Glomerular visceral epithelial cell (primary cell): ENCODE measurements at regions not wholly inside any gene's neighbourhood (a gene's known extent, or its start where the extent isn't known, plus 50 kb on each side); places are given as distances from the start of the nearest gene placed in this dataset.
"Not testable (repeated sequence)": the region's sequence is repeated elsewhere in the genome, so short reads cannot be mapped to it uniquely, and the experiment has no call there.

Source experiments
- DNase-seq: peaks from one replicate; pipeline ENCODE4 v3.0.0-alpha.2; 2016; ENCODE audit errors: extremely low spot score

DNA sequence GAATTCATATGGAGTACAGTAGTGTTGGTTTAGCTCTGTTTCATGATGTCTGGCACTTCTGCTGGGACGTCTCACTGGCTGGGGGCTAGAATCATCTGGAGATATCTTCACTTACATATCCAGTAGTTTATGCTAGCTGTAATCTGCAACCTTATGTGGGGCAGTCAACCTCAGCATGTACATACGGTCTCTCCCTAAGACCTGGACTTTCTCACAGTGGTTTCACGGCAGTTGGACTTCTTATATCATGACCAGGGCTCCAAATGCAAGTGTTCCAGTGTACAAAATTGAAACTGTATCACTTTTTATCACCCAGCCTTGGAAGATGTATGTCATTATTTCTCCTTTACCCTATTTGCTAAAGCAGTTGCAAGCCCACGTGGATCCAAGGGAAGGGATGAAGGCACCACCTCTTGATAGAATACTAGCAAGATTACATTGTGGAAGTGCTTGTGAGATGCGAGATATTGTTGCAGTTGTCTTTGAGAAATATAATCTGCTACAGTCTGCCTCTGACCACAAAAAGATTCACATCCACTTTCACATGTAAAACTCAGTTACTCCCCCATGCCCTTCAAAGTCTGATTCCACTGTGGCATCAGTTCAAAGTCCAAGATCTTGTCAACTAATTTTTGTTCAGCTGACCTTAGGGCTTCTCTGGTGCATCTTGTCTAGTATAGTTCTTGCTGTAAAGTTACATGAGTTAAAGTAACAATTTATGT is 316.6 kb upstream of the NCAM1 start:
- DNase-seq: no peak

DNA sequence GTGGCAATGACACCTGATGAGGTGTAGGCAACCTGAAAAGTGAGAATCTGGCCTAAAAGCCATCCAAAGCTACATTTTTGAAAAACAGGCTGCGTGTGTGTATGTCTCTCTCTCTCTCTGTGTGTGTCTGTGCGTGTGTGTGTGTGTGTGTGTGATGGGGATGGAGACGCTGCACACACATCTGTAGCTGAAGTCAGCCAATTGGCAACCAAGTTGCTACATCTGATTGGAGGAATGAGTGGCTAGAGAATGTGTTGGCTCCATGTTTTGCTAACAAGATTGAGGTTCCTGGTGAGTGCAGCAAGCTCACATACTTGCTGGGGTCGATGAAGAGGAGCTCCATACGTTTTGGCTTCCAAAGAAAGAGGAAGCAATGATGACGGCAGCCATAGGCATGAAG is 311.4 kb upstream of the NCAM1 start:
- no peak for DNase-seq

DNA sequence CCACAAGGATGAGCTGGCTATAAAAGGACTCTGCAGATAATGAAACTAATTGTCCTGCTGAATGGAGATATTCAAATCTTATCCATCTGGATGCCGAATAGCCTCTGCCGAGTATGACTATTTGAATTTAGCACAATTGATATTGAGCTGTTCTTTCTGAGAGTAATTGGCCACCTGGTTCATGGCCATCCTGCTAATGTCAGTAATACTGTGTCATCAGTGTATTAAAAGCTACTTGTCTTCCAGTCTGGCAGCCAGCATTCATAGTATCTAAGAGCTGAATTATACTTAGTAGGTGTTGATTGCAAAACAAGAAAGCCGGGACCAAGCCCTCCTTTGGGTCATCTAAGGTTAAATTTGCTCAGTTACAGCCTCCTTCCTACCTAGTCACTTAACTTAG is 310.7 kb upstream of the NCAM1 start:
- DNase-seq: no peak

DNA sequence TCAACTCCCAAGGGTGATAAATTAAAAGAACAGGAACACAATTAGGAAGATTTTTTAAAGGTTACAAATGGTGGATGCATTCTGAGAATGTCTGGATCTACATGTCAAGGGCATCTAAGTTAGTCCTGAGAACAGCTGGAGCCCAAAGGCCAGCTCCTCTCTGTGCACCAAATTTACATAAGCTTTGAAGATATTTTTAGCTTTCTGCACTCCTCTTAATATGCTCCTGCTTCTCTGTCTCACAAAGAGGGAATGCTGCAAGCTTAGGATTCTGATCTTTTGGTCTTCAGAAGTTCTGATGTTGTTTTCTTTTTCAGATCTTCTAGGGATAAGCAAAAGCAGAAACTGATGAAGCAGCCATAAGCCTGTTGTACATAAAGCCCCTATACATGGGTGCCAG is 309.8 kb upstream of the NCAM1 start:
- no peak for DNase-seq

DNA sequence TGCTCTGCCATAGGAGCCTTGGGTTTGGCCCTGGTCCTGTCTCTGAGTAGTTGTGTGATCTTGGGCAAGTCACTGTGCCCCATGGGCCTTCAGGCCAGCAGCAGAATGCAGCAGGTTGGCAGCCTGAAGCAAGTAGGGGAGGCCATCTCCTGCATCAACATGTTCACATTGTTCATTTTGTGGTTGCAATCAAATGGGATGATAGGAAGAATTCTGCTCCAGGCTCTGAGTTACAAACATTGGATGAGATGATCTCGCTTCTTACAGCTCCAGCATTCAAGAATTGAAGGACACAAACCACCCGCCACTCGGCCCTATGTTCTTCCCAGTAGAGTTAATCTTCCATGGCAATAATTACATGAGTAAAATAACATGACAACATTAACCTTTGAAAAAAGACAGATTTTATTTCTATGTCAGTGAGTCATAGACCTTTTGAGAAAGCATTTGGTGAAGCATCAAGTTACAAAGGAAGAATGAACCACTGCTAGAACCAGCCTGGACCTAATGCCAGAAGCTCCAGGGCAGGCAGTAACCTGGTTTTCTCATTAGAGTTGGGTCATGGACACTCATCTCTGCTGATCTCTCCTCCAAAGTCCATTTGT is 308.3 kb upstream of the NCAM1 start:
- DNase-seq: no peak

DNA sequence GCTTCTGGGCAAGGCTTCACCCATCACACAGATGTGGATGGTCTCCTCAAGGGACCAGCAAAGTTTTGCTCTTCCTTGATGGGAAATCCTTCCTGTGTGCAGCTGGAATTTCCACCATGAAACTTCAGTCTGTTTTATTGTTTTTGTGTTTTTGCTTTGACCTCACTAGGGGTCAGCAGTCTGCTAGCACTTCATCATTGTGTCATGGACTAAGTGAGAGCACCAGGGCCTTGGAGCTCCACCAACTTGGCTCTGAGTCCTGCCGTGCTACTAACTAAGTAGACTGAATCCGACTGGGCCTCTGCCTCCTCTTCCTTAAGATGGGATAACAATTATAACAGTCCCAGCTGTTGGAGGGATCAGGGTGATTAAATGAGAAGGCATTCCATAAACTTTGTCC is 305.8 kb upstream of the NCAM1 start:
- no peak for DNase-seq

DNA sequence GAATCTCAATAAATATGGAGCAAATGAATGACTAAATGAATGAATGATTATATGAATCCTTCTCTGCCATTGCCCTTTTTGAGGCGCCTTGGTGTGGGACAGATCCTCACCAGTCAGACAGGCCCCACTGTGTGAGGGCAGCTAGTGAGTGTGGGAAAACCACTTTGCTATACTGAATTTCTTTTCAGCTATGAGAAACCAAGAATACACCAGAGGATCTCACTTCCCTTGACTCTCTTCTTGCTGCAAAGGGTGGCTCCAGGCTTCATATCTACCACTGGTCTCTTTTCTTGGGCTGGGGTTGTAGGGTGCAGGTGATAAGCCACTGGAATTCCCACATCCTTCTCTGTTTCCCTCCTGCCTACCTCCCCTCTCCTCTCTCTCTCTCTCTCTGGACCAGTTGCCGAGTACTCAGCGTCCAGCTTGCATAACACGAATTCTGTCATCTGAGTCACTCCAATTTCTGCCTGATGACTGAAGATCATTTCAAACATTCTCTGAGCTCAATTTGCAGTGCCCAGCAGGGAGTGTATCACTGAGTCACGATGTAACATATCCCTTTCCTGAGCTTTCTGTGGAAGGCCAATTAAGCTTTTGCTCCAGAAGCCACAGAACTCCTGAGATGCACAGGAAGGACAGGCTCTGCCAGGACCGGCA is 304.3 kb upstream of the NCAM1 start:
- peak; percentile 9 for DNase-seq

DNA sequence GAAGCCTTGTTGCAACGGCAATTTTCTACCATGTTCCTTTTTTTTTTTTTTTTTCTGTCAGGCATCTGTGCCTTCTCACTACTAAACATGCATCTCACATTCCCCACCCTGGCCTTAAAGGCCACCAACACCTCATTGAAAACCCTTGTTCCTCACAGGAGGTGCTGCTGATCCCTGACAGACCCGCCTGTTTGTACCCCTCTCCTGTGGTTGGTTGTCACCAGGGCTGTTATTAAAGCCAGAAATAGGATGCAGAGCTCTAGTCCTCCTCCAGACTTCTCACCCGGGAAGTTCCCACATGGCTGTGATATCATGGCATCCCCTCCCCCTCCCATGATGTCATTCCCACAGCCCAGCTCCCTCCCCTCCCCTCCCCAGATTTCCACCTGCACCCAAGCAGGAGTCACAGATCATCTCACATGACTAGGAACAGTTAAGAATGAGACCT is 302.8 kb upstream of the NCAM1 start:
- DNase-seq: no peak

DNA sequence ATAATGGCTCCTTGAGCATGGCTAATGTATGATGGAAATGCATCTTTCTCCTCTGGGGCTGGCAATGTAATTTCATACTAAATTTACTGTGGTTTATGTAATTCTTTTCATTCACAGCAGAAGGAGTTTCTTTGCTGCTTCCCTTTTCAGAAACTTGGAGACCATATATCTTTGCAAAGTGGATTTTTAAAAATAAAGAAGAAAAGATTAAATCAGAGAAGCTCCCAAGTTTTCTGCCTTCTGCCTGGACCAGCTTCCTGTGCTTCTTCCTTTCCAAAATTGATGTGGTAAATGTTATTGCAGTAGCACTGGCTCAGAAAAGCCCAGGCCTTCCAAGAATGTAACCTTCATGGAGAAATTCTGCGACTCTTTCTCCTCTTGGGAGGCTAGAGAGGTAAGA is 300.1 kb upstream of the NCAM1 start:
- DNase-seq: no peak

DNA sequence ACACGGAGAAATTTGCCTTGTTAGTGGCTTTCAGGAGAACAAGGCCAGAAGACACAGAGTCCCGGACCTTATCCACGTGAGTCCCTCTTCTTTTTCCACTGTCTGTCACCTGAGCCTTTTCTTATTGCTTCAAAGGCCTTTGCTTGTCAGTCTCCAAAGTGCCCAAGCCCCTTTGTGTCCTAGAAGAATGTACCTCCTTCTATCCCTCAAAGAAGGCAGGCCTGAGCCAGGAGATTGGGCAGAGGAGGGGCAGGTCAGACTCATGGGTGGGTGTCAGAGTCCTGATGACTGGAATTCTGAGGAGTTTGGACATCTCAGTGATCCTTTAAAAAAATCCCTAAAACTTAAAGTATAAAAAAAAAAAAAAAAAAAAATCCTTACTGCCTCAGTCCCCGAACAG is 299.6 kb upstream of the NCAM1 start:
- DNase-seq: no peak

DNA sequence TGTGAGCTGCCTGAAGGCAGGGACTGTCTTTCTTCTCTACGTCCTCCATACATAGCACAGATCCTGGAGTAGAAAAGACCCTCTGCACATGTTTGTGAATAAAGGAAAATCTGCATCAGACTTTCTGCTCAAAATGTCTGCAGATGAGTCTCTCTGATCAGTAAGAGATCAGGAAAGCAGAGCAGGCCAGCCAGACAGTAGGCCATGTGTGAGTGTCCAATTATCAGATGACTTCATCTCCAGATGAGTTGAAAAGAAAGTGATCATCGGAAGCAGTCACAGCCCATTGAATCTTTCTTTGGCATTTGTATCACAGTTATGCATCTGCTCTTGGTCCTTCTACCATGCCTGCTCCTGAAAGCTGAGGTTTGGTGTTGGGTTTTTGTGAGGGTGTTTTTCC is 298.7 kb upstream of the NCAM1 start:
- DNase-seq: no peak

DNA sequence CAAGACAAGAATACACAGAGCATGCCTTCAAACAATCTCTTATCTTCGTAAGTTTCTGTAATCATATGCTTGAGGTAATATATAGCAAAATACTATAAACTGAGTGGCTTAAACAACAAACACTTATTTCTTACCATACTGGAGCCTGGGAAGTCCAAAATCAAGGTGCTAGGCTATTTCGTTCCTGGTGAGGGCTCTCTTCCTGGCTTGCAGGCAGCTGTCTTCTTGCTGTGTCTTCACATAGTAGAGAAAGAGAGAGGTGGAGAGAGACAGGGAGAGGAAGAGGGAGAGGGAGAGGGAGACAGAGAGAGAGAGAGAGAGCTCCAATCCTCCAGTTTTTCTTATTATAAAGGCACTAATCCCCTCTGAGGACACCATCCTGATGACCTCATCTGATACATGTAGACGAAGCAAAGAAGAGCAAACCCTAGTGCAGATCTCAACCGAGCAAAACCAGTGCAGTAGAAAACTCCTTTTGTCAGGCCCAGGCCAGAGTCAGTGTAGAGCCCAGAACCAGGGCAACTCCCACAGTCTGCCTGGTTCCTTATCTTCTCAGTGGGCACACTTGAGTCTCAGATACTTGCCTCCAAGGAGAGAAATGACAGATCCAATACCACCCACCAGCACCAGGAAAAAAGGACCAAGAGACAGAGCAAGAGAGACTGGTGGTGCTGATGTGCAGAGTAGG is 297.1 kb upstream of the NCAM1 start:
- DNase-seq: no peak

DNA sequence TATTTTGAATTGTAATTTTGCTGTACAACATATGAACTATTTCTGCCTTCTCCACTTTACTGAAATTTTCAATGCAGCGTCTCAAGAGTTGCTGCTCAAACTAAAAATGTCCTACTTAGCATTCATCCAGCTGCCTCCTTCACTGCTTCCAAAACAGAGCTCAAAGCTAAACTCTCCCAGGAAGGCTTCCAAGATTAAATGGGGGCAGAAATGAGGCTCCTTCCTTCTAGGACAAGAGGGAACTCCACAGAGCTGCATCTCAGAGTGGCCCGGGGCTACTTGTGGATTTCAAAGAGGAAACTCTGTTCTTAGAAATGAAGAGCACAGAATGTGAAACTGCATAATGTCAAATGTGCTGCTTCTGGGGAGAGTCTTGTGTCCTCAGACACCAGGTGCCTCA is 295.9 kb upstream of the NCAM1 start:
- no peak for DNase-seq

DNA sequence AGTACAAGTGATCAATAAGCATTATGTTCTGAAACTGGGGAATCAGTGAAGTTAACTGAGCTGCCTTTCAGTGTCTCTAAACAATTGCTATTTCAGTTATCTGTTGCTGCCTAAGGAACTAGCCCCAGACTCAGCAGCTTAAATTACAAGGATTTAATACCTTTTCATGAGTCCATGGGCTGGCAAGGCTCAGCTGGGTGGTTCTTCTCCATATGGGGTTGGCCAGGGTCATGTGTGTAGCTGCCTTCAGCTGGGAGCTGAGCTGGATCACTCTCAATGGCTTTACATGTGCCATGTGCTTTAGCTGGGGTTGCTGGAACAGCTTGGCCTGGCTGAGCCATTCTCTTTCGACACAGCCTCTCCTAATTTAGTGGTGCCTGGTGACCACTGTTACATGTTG is 295.0 kb upstream of the NCAM1 start:
- DNase-seq: no peak

DNA sequence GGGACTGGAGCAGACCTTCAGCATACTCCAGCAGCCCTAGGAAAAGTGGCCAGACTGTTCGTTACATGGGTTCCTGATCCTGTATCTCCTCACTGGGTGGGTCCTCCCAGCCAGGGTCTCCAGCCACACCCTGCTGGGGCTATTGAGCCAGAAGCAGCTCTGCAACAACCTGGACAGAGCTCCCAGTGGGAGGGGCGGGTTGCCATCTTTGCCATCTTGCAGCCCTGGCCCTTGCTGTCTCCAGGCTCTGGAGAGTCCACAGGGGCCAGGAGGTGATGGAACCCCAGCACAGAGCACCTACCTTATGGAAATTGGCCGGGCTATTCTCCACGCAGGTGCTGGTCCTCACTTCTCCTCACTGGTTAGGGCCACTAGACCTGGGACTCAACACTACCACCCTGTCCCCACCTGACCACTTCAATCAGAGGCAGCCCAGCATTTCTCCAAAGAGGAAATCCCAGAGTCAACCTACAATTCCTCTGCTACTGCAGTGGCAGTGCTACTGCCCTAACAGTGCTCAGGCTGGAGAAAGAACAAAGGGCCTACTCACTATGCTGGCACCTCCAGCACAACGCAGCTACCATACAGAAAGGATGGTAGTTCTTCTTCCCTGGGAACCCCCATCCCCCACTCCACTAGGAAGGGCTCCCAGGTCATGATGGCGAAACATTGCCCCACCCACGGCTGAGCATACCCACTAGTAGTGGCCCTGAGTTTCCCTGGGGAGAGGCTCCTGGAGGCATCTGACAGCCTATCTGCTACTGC is 290.2 kb upstream of the NCAM1 start:
- no peak for DNase-seq

DNA sequence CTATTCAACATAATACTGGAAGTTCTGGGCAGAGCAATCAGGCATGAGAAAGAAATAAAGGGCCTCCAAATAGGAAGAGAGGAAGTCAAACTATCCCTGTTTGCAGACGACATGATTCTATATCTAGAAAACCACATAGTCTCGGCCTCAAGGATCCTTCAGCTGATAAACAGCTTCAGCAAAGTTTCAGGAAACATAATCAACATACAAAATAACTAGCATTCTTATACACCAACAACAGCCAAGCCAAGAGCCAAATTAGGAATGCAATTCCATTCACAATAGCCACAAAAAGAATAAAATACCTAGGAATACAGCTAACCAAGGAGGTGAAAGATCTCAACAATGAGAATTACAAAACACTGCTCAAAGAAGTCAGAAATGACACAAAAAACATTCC is 287.8 kb upstream of the NCAM1 start:
- DNase-seq: not testable (repeated sequence)

DNA sequence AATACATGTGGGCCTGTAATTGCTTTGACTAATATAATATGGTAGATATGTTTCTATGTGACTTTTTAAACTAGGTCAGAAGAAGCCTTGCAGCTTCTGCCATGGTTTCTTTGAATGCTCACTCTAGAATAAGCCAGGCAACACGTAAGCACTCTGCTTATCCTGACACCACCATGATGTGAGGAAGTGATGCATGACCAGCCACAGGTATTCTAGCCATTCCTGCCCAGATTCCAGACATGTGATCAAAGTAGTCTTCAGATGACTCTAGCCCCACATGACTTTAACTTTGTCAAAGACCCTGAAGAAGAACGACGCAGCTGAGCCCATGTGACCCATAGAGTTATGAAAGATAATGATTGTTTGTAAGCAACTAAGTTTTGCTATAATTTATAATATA is 276.1 kb upstream of the NCAM1 start:
- no peak for DNase-seq

DNA sequence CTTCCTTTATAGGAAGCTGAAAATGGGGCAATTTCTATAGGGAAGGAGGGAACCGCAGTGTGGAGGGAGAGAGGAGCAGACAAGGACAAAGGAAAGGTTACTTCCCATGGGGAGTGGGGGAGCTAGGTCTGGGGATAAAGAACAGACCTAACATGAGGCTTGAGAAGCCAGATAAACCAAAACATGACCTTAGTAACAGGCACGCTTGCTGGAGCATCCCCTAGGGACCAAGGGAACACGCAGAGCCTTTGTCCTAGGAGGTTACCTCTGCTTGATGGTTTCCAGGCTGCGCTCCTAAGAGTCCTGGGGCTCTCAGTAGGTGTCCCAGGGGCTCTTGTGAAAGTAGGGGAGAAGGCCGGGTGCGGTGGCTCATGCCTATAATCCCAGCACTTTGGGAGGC is 271.4 kb upstream of the NCAM1 start:
- no peak for DNase-seq

DNA sequence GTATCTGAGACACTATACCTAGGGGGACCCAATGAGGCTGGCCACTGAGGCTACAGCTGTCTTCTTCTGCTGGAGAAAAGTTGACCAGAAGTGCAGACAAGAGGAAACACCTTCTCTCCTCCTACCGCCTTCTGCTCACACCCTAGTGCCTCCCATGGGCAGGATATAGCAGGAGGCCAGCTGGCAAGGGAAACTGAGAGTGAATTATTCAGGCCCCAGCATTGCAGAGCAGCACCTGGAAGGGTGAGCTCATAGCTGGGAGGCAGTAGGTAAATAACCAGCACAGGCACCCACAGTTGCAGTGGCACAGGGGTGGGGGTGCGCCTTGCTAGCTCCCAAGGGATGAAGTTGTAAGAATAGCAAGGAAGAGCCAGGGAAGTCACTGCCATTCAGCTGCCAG is 267.4 kb upstream of the NCAM1 start:
- DNase-seq: no peak

DNA sequence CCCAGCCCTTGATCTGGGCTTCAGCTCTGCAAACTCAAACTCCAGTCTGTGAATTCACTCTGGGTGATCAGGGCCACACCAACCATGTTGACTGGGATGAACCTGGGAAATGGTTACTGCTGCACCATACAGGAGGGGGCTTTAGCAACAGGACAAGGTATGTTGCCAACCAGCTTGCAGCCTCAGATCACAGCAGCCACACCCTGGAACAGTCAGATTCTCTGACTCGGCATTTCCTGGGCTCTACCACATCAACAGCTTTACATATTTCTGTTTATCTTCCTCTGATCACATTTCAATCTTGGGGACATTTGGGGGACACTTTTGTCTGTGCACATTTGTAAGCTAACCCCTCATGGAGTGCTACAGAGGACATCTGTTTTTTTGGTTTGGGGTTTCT is 267.0 kb upstream of the NCAM1 start:
- no peak for DNase-seq

DNA sequence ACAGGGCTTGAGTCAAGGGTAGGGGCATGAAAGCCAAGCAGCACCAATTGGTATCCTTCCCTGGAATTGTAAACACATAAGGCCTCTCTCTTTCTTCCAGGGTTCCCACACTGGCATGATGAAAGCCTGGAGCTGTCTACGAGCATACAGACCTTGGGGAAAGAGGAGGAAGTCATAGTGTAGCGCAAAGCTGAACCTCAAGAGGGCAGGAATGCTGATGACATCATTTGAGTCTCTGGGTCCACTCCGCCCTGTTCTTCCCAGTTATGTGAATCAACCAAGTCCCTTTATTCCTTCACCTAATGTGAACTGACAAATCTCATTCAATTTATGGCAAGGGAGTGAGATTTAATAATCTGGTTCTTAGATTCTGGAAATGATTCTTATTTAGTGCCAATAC is 266.4 kb upstream of the NCAM1 start:
- DNase-seq: no peak
